HG03378 (cell line): ENCODE measurements at regions not wholly inside any gene's neighbourhood (a gene's known extent, or its start where the extent isn't known, plus 50 kb on each side); places are given as distances from the start of the nearest gene placed in this dataset.

ENCODE experiments used
- ATAC-seq: cut with Tn5 transposase; IDR thresholded peaks from one replicate; pipeline ENCODE4 v1.9.1; 2021; ENCODE audit warnings: mild to moderate bottlenecking, moderate library complexity; ENCODE audit not compliant: unreplicated experiment

GRCh38 chr14:48914921-48915320 lies 671.3 kb downstream of the RPS29 start:
- ATAC-seq: no peak

GRCh38 chr14:48914382-48914781 lies 671.8 kb downstream of the RPS29 start:
- ATAC-seq: no peak

GRCh38 chr14:48900565-48900964 lies 685.6 kb downstream of the RPS29 start:
- no peak for ATAC-seq

- no peak for ATAC-seq
Measured at GRCh38 chr14:48890333-48890732, 695.8 kb downstream of the RPS29 start.

- ATAC-seq: no peak
Measured at GRCh38 chr14:48876806-48877340, 709.3 kb downstream of the RPS29 start.

- no peak for ATAC-seq
Measured at GRCh38 chr14:48874711-48875110, 711.5 kb downstream of the RPS29 start.

GRCh38 chr14:48857366-48857765 lies 728.8 kb downstream of the RPS29 start:
- no peak for ATAC-seq

- ATAC-seq: no peak
Measured at GRCh38 chr14:48853159-48853558, 733.0 kb downstream of the RPS29 start.

GRCh38 chr14:48849741-48850322 lies 736.3 kb downstream of the RPS29 start:
- ATAC-seq: no peak

GRCh38 chr14:48842785-48843184 lies 743.4 kb downstream of the RPS29 start:
- ATAC-seq: no peak

- ATAC-seq: no peak
Measured at GRCh38 chr14:48826058-48826457, 760.1 kb downstream of the RPS29 start.

- no peak for ATAC-seq
Measured at GRCh38 chr14:48814562-48814961, 771.6 kb downstream of the RPS29 start.

- ATAC-seq: no peak
Measured at GRCh38 chr14:48805315-48805714, 780.9 kb downstream of the RPS29 start.

- ATAC-seq: no peak
Measured at GRCh38 chr14:48792376-48793024, 793.7 kb downstream of the RPS29 start.

GRCh38 chr14:48788771-48789170 lies 797.4 kb downstream of the RPS29 start:
- no peak for ATAC-seq

- no peak for ATAC-seq
Measured at GRCh38 chr14:48786498-48786897, 799.7 kb downstream of the RPS29 start.

GRCh38 chr14:48771717-48772116 lies 814.5 kb downstream of the RPS29 start:
- no peak for ATAC-seq

GRCh38 chr14:48751293-48751692 lies 834.9 kb downstream of the RPS29 start:
- no peak for ATAC-seq

- no peak for ATAC-seq
Measured at GRCh38 chr14:48748151-48748675, 838.0 kb downstream of the RPS29 start.

- ATAC-seq: no peak
Measured at GRCh38 chr14:48747561-48748089, 838.6 kb downstream of the RPS29 start.

GRCh38 chr14:48744202-48744601 lies 842.0 kb downstream of the RPS29 start:
- ATAC-seq: no peak
